ENCODE measurements at regions not wholly inside any gene's neighbourhood (a gene's known extent, or its start where the extent isn't known, plus 50 kb on each side); places are given as distances from the start of the nearest gene placed in this dataset.
A peak's percentile ranks its signal among the peaks of the same experiment; 100 is the strongest.

DNA sequence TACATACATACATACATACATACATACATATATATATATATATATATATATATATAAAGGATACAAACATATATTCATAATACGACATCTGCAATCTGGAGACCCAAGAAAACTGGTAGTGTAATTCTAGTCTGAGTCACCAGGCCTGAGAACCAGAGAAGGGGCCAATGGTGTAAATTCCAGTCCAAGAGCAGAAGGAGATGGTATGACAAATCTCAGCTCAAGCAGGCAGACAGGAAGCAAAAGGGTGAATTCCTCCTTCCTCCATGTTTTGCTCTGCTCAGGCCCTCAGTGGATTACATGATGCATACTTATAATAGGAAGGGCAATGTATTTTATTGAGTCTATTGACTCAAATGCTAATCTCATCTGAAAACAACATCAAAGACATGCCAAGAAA, 1060.4 kb upstream of the TMPRSS15 start:
- Histone ChIP-seq H3K4me1 (ENCODE audit: control insufficient read depth in 1 of 2, insufficient read depth in 2 of 2, low read length in 2 of 2) (no peaks in the 10 kb centered on the region), H3K36me3 (ENCODE audit: control insufficient read depth in 1 of 2, insufficient read depth in 2 of 2, low read length in 2 of 2) (no peaks in the 10 kb centered on the region), H2BK5ac (ENCODE audit: low read depth, low read length, poor library complexity) (no peak overlapping the region), H3K4ac (ENCODE audit: low read depth, low read length) (no peak overlapping the region), H3K9me3 (ENCODE audit: insufficient read depth, low read depth, low read length) (no peaks in the 10 kb centered on the region), H2BK120ac (ENCODE audit: insufficient read depth, low read length, poor library complexity) (no peak overlapping the region), H2AFZ (ENCODE audit: insufficient read depth, low read length, poor library complexity) (no peak overlapping the region), H3K9ac (ENCODE audit: low read length) (no peak overlapping the region), H3K27ac (ENCODE audit: low read depth, low read length) (no peak overlapping the region), H4K12ac (ENCODE audit: low read depth, low read length) (no peak overlapping the region), H3K79me1 (ENCODE audit: low read length) (no peaks in the 10 kb centered on the region), H3K18ac (ENCODE audit: low read length) (no peak overlapping the region), H2BK12ac (ENCODE audit: low read length) (no peak overlapping the region), H2AK5ac (ENCODE audit: low read length) (no peak overlapping the region), H4K91ac (ENCODE audit: low read depth, low read length) (no peak overlapping the region), H3K14ac (ENCODE audit: low read length) (no peak overlapping the region), H3K23ac (ENCODE audit: low read length) (no peak overlapping the region), H3K27me3 (ENCODE audit: insufficient read depth, low read length) (no peaks in the 10 kb centered on the region), H4K8ac (ENCODE audit: low read depth, low read length) (no peak overlapping the region), H3K79me2 (ENCODE audit: control insufficient read depth, insufficient read depth, low read length, poor library complexity) (no peaks in the 10 kb centered on the region), H3K4me3 (ENCODE audit: low read depth, low read length) (no peak overlapping the region), H3K4me2 (ENCODE audit: low read length) (no peak overlapping the region)
- no CpG with 5 or more reads among the region's 1 CpG for WGBS (ENCODE audit: extremely low coverage, insufficient coverage, insufficient read length)
- DNase-seq = no peak

DNA sequence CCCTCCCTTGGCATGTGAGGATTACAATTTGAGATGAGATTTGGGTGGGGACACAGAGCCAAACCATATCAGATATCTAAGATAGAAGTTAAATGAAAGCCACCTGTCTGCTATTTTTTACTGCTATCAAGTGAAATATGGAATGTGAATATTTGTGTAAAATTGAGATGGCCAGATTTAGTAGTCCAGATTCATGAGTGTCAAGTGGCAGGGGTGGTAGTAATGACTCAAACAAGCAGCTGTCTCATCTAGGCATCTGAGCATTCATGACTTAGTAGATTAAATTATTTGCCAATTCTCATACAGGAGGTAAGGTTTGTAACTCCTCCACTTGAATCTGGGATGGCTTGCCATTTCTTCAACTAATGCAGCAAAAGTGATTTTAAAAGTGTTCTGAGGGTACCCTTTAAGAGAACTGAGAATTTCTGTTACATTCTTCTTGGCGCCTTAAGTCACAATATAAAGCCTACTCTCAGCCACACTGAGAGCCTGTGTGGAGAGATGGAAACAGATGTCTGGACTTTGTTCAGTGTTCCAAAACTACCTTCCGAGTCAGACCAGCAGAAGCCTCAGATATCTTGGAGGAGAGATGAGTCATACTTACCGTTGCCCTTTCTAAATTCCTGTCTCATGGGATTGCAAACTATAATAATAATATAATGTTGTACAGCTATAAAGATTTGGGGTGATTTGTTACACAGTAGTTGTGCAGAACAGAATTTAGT, 1065.6 kb upstream of the TMPRSS15 start:
- WGBS (ENCODE audit: extremely low coverage, insufficient coverage, insufficient read length) = no CpG with 5 or more reads among the region's 3 CpGs
- H3K14ac ChIP-seq (ENCODE audit: low read length) = no peak overlapping the region
- H2AK5ac ChIP-seq (ENCODE audit: low read length) = no peak overlapping the region

GRCh38 chr21:19475525-19475924, 1071.9 kb upstream of the TMPRSS15 start:
- Histone ChIP-seq H3K4me1 (ENCODE audit: control insufficient read depth in 1 of 2, insufficient read depth in 2 of 2, low read length in 2 of 2) (no peaks in the 10 kb centered on the region), H2BK5ac (ENCODE audit: low read depth, low read length, poor library complexity) (no peak overlapping the region), H2AK5ac (ENCODE audit: low read length) (no peak overlapping the region), H3K9me3 (ENCODE audit: insufficient read depth, low read depth, low read length) (peaks cover 3% of the 10 kb centered on the region), H3K18ac (ENCODE audit: low read length) (no peak overlapping the region), H4K12ac (ENCODE audit: low read depth, low read length) (no peak overlapping the region), H3K14ac (ENCODE audit: low read length) (no peak overlapping the region), H4K91ac (ENCODE audit: low read depth, low read length) (no peak overlapping the region), H2AFZ (ENCODE audit: insufficient read depth, low read length, poor library complexity) (no peak overlapping the region), H3K79me2 (ENCODE audit: control insufficient read depth, insufficient read depth, low read length, poor library complexity) (no peaks in the 10 kb centered on the region), H3K4me2 (ENCODE audit: low read length) (no peak overlapping the region), H3K9ac (ENCODE audit: low read length) (no peak overlapping the region), H2BK12ac (ENCODE audit: low read length) (no peak overlapping the region), H3K79me1 (ENCODE audit: low read length) (no peaks in the 10 kb centered on the region), H2BK120ac (ENCODE audit: insufficient read depth, low read length, poor library complexity) (no peak overlapping the region), H3K23ac (ENCODE audit: low read length) (no peak overlapping the region), H3K4me3 (ENCODE audit: low read depth, low read length) (no peak overlapping the region), H3K36me3 (ENCODE audit: control insufficient read depth in 1 of 2, insufficient read depth in 2 of 2, low read length in 2 of 2) (no peaks in the 10 kb centered on the region), H3K27ac (ENCODE audit: low read depth, low read length) (no peak overlapping the region), H3K27me3 (ENCODE audit: insufficient read depth, low read length) (no peaks in the 10 kb centered on the region), H3K4ac (ENCODE audit: low read depth, low read length) (no peak overlapping the region), H4K8ac (ENCODE audit: low read depth, low read length) (no peak overlapping the region)
- DNase-seq = peak in 1 of 2 donors; percentile 20
- no CpG with 5 or more reads among the region's 1 CpG for WGBS (ENCODE audit: extremely low coverage, insufficient coverage, insufficient read length)

More for the DNA sequence above, 1065.6 kb upstream of the TMPRSS15 start:
- H3K27ac ChIP-seq (ENCODE audit: low read depth, low read length) = no peak overlapping the region
- no peak overlapping the region for H3K9ac ChIP-seq (ENCODE audit: low read length)
- H3K36me3 ChIP-seq (ENCODE audit: control insufficient read depth in 1 of 2, insufficient read depth in 2 of 2, low read length in 2 of 2) = no peaks in the 10 kb centered on the region
- H3K4me3 ChIP-seq (ENCODE audit: low read depth, low read length) = no peak overlapping the region
- no peak overlapping the region for H4K91ac ChIP-seq (ENCODE audit: low read depth, low read length)
- no peak for DNase-seq
- H2BK120ac ChIP-seq (ENCODE audit: insufficient read depth, low read length, poor library complexity) = no peak overlapping the region
- H3K4ac ChIP-seq (ENCODE audit: low read depth, low read length) = no peak overlapping the region
- no peak overlapping the region for H2AFZ ChIP-seq (ENCODE audit: insufficient read depth, low read length, poor library complexity)
- no peaks in the 10 kb centered on the region for H3K79me2 ChIP-seq (ENCODE audit: control insufficient read depth, insufficient read depth, low read length, poor library complexity)
- no peaks in the 10 kb centered on the region for H3K9me3 ChIP-seq (ENCODE audit: insufficient read depth, low read depth, low read length)
- no peak overlapping the region for H4K12ac ChIP-seq (ENCODE audit: low read depth, low read length)
- H3K79me1 ChIP-seq (ENCODE audit: low read length) = no peaks in the 10 kb centered on the region
- no peak overlapping the region for H4K8ac ChIP-seq (ENCODE audit: low read depth, low read length)
- H3K23ac ChIP-seq (ENCODE audit: low read length) = no peak overlapping the region
- H3K18ac ChIP-seq (ENCODE audit: low read length) = no peak overlapping the region
- H2BK5ac ChIP-seq (ENCODE audit: low read depth, low read length, poor library complexity) = no peak overlapping the region
- no peaks in the 10 kb centered on the region for H3K27me3 ChIP-seq (ENCODE audit: insufficient read depth, low read length)
- no peak overlapping the region for H3K4me2 ChIP-seq (ENCODE audit: low read length)
- H2BK12ac ChIP-seq (ENCODE audit: low read length) = no peak overlapping the region
- no peaks in the 10 kb centered on the region for H3K4me1 ChIP-seq (ENCODE audit: control insufficient read depth in 1 of 2, insufficient read depth in 2 of 2, low read length in 2 of 2)

- no peak overlapping the region for H4K8ac ChIP-seq (ENCODE audit: low read depth, low read length)
- DNase-seq = no peak
Measured at GRCh38 chr21:19489930-19490329, 1086.3 kb upstream of the TMPRSS15 start.

More at GRCh38 chr21:19489930-19490329, 1086.3 kb upstream of the TMPRSS15 start:
- no peak overlapping the region for H2AFZ ChIP-seq (ENCODE audit: insufficient read depth, low read length, poor library complexity)
- no peak overlapping the region for H3K4ac ChIP-seq (ENCODE audit: low read depth, low read length)
- H3K9me3 ChIP-seq (ENCODE audit: insufficient read depth, low read depth, low read length) = peaks cover 2% of the 10 kb centered on the region
- no peak overlapping the region for H2BK120ac ChIP-seq (ENCODE audit: insufficient read depth, low read length, poor library complexity)
- peaks cover 0 to 3% of the 10 kb centered on the region in 2 experiments for H3K36me3 ChIP-seq (ENCODE audit: control insufficient read depth in 1 of 2, insufficient read depth in 2 of 2, low read length in 2 of 2)
- no peak overlapping the region for H3K27ac ChIP-seq (ENCODE audit: low read depth, low read length)
- H4K12ac ChIP-seq (ENCODE audit: low read depth, low read length) = no peak overlapping the region
- no peak overlapping the region for H3K9ac ChIP-seq (ENCODE audit: low read length)
- no peak overlapping the region for H3K4me2 ChIP-seq (ENCODE audit: low read length)
- no CpG with 5 or more reads among the region's 3 CpGs for WGBS (ENCODE audit: extremely low coverage, insufficient coverage, insufficient read length)
- no peaks in the 10 kb centered on the region for H3K79me1 ChIP-seq (ENCODE audit: low read length)
- H3K27me3 ChIP-seq (ENCODE audit: insufficient read depth, low read length) = no peaks in the 10 kb centered on the region
- no peak overlapping the region for H3K18ac ChIP-seq (ENCODE audit: low read length)
- H3K4me1 ChIP-seq (ENCODE audit: control insufficient read depth in 1 of 2, insufficient read depth in 2 of 2, low read length in 2 of 2) = no peaks in the 10 kb centered on the region
- H3K79me2 ChIP-seq (ENCODE audit: control insufficient read depth, insufficient read depth, low read length, poor library complexity) = no peaks in the 10 kb centered on the region
- no peak overlapping the region for H4K91ac ChIP-seq (ENCODE audit: low read depth, low read length)
- H3K4me3 ChIP-seq (ENCODE audit: low read depth, low read length) = no peak overlapping the region
- no peak overlapping the region for H3K14ac ChIP-seq (ENCODE audit: low read length)
- H2BK12ac ChIP-seq (ENCODE audit: low read length) = no peak overlapping the region
- no peak overlapping the region for H3K23ac ChIP-seq (ENCODE audit: low read length)
- H2BK5ac ChIP-seq (ENCODE audit: low read depth, low read length, poor library complexity) = no peak overlapping the region
- no peak overlapping the region for H2AK5ac ChIP-seq (ENCODE audit: low read length)
